ENCODE measurements at regions not wholly inside any gene's neighbourhood (a gene's known extent, or its start where the extent isn't known, plus 50 kb on each side); places are given as distances from the start of the nearest gene placed in this dataset.
"Not testable (repeated sequence)": the region's sequence is repeated elsewhere in the genome, so short reads cannot be mapped to it uniquely, and the experiment has no call there.

GRCh38 chr2:111609146-111609844 is 274.7 kb downstream of the ANAPC1 start:
- TF ChIP-seq, protein P1, sequence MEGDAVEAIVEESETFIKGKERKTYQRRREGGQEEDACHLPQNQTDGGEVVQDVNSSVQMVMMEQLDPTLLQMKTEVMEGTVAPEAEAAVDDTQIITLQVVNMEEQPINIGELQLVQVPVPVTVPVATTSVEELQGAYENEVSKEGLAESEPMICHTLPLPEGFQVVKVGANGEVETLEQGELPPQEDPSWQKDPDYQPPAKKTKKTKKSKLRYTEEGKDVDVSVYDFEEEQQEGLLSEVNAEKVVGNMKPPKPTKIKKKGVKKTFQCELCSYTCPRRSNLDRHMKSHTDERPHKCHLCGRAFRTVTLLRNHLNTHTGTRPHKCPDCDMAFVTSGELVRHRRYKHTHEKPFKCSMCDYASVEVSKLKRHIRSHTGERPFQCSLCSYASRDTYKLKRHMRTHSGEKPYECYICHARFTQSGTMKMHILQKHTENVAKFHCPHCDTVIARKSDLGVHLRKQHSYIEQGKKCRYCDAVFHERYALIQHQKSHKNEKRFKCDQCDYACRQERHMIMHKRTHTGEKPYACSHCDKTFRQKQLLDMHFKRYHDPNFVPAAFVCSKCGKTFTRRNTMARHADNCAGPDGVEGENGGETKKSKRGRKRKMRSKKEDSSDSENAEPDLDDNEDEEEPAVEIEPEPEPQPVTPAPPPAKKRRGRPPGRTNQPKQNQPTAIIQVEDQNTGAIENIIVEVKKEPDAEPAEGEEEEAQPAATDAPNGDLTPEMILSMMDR (IDR thresholded peaks at IDR 0.05; ENCODE audit: insufficient read depth, low read length) = not testable (repeated sequence)
- TF ChIP-seq POLR2AphosphoS5 (IDR thresholded peaks at IDR 0.05; ENCODE audit: low read depth); REST (IDR thresholded peaks at IDR 0.05; ENCODE audit: insufficient replicate concordance, low read depth); SPI1 (IDR thresholded peaks at IDR 0.05; ENCODE audit: borderline replicate concordance, low read depth): not testable (repeated sequence)
